GM12891 (cell line): ENCODE measurements at regions not wholly inside any gene's neighbourhood (a gene's known extent, or its start where the extent isn't known, plus 50 kb on each side); places are given as distances from the start of the nearest gene placed in this dataset.

Experiments
- POLR2A ChIP-seq: IDR thresholded peaks from 2 replicates; pipeline ENCODE4 v1.6.1; 2011; ENCODE audit warnings: low read depth, low read length, control low read depth
- POLR2AphosphoS5 ChIP-seq: IDR thresholded peaks from 2 replicates; pipeline ENCODE4 v1.6.1; 2011; ENCODE audit warnings: low read depth, low read length, control low read depth
- TAF1 ChIP-seq: IDR thresholded peaks from 2 replicates; pipeline ENCODE4 v1.6.1; 2011; ENCODE audit warnings: low read depth, low read length, control low read depth

DNA sequence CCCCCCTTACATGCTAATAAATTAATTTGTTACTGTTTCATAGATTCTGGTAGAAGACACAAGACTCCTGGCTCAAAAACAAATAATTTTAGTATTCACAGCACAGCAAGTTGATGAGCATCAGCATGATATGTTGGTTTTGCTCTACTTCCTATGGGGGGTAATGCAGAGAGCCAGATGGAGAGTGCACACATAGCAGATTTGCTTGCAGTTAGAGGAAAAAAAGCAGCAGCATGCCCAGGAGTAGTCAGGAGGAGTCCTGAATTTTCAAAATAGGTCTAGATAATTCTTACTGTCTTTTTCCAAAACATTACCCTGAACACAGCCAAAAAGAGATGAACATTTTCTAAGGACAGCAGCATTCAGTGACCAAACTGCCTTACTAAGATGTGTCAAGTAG lies 261.3 kb downstream of the COX7C start:
- no peak for TF ChIP-seq POLR2AphosphoS5
- no peak for TF ChIP-seq POLR2A
- TF ChIP-seq TAF1 = no peak
